A549 (cell line): ENCODE measurements at regions not wholly inside any gene's neighbourhood (a gene's known extent, or its start where the extent isn't known, plus 50 kb on each side); places are given as distances from the start of the nearest gene placed in this dataset.
A peak's percentile ranks its signal among the peaks of the same experiment; 100 is the strongest.

Experiments used
- ATAC-seq, 2 experiments: fragments of 200-7000 bp in 1 of 2; fragments of >200 bp in 1 of 2; cut with Nextera tagmentation in 1 of 2; cut with Tn5 transposase in 1 of 2; 3 replicates each; pipeline versions ENCODE4 v1.8.0 to v1.9.1; 2018 to 2020; ENCODE audit warnings: mild to moderate bottlenecking in 1 of 2, moderate library complexity in 1 of 2
- CTCF ChIA-PET: fragments of 300-600 bp; sonication (Branson Sonifier 250); formaldehyde crosslinking; extraction: SDS; loops from one replicate; lab custom pipeline; 2021; ENCODE audit warnings: antibody characterized with exemption, inconsistent platforms; lab: Yijun Ruan, JAX
- POLR2A ChIA-PET: fragments of 350-600 bp; formaldehyde crosslinking; extraction: SDS; loops from one replicate; lab custom pipeline; 2021; ENCODE audit warnings: antibody characterized with exemption, inconsistent platforms; lab: Yijun Ruan, JAX
- DNase-seq, 2 experiments: peaks; one replicate each; pipeline versions ENCODE4 v3.0.0 to v3.0.0-alpha.2; 2011 to 2016; ENCODE audit warnings: low read depth in 1 of 2, low spot score in 1 of 2
- FAIRE-seq: peaks from 2 replicates; lab custom pipeline; 2011; peaks lifted over from hg19 to GRCh38; lab: Jason Lieb, UNC
- H3K27ac ChIP-seq, 2 experiments: fragments of >200 bp; sonication (Bioruptor Twin); formaldehyde crosslinking; 3 replicates each; pipeline ENCODE4 v1.5.1; 2016 to 2017
- H3K4me1 ChIP-seq: fragments of >200 bp; sonication (Bioruptor Twin); formaldehyde crosslinking; 3 replicates; pipeline ENCODE4 v1.6.1; 2016
- H3K4me2 ChIP-seq: fragments of >200 bp; sonication (Bioruptor Twin); formaldehyde crosslinking; 3 replicates; pipeline ENCODE4 v1.6.1; 2016
- H3K4me3 ChIP-seq: fragments of >200 bp; sonication (Bioruptor Twin); formaldehyde crosslinking; 3 replicates; pipeline ENCODE4 v1.5.1; 2016
- H3K9me3 ChIP-seq: fragments of >200 bp; sonication (Bioruptor Twin); formaldehyde crosslinking; 3 replicates; pipeline ENCODE4 v1.6.1; 2016
- BHLHE40 ChIP-seq: IDR thresholded peaks from 2 replicates; pipeline ENCODE4 v1.6.1; 2012; ENCODE audit warnings: low read depth, low read length, inconsistent platforms
- CEBPB ChIP-seq, 2 experiments: fragments of >200 bp in 1 of 2; sonication (Bioruptor Twin) in 1 of 2; formaldehyde crosslinking in 1 of 2; IDR thresholded peaks; 2 replicates each; pipeline ENCODE4 v1.6.1; 2012 to 2016
- CHD4 ChIP-seq: fragments of 200-600 bp; sonication (generic); IDR thresholded peaks from 2 replicates; pipeline ENCODE4 v1.6.1; 2016; ENCODE audit warnings: antibody characterized with exemption, mild to moderate bottlenecking, borderline replicate concordance
- EHF ChIP-seq: fragments of 250-450 bp; sonication (Bioruptor Pico); IDR thresholded peaks from 2 replicates; pipeline ENCODE4 v1.5.0; 2020; ENCODE audit warnings: mild to moderate bottlenecking
- EP300 ChIP-seq, 2 experiments: fragments of >200 bp; sonication (Bioruptor Twin); formaldehyde crosslinking; IDR thresholded peaks; 2 replicates in 1 of 2; 3 replicates in 1 of 2; pipeline ENCODE4 v1.6.1; 2016 to 2017
- FOXS1 ChIP-seq: fragments of 250-450 bp; sonication (Bioruptor Pico); IDR thresholded peaks from 2 replicates; pipeline ENCODE4 v1.5.0; 2020; ENCODE audit warnings: mild to moderate bottlenecking, moderate library complexity
- HDAC2 ChIP-seq: fragments of 200-600 bp; sonication (generic); IDR thresholded peaks from 2 replicates; pipeline ENCODE4 v1.6.1; 2016
- HEYL ChIP-seq: fragments of 250-450 bp; sonication (Bioruptor Pico); IDR thresholded peaks from 2 replicates; pipeline ENCODE4 v1.8.0; 2021; ENCODE audit warnings: mild to moderate bottlenecking, moderate library complexity
- HOXB13 ChIP-seq: fragments of 250-450 bp; sonication (Bioruptor Pico); IDR thresholded peaks from 2 replicates; pipeline ENCODE4 v1.5.0; 2020; ENCODE audit warnings: low read depth, mild to moderate bottlenecking, moderate library complexity
- JUN ChIP-seq, 2 experiments: fragments of >200 bp; sonication (Bioruptor Twin); formaldehyde crosslinking; IDR thresholded peaks; 2 replicates in 1 of 2; 3 replicates in 1 of 2; pipeline ENCODE4 v1.6.1; 2016 to 2017
- KDM1A ChIP-seq: fragments of 200-600 bp; sonication (generic); IDR thresholded peaks from 2 replicates; pipeline ENCODE4 v1.6.1; 2016; ENCODE audit warnings: low read depth, mild to moderate bottlenecking
- KDM5A ChIP-seq: fragments of 200-600 bp; sonication (generic); IDR thresholded peaks from 2 replicates; pipeline ENCODE4 v1.6.1; 2016; ENCODE audit warnings: antibody characterized with exemption, mild to moderate bottlenecking
- MAZ ChIP-seq: fragments of 150-350 bp; IDR thresholded peaks from 2 replicates; pipeline ENCODE4 v1.6.1; 2014; ENCODE audit warnings: antibody characterized with exemption, low read depth, low read length, borderline replicate concordance
- MYC ChIP-seq: IDR thresholded peaks from 2 replicates; pipeline ENCODE4 v1.6.1; 2012; ENCODE audit warnings: mild to moderate bottlenecking, inconsistent platforms, low read length, improper control_type of control experiment, borderline replicate concordance
- NFE2L2 ChIP-seq: fragments of 150-350 bp; conservative IDR thresholded peaks from 2 replicates; pipeline ENCODE4 v1.6.1; 2014; ENCODE audit warnings: low read length
- NPAS2 ChIP-seq: fragments of 250-450 bp; sonication (Bioruptor Pico); IDR thresholded peaks from 2 replicates; pipeline ENCODE4 v1.8.0; 2022; ENCODE audit warnings: mild to moderate bottlenecking, moderate library complexity, borderline replicate concordance
- NR3C1 ChIP-seq: fragments of >200 bp; sonication (Bioruptor Twin); formaldehyde crosslinking; IDR thresholded peaks from 3 replicates; pipeline ENCODE4 v1.6.1; 2017
- PHF8 ChIP-seq: fragments of 200-600 bp; sonication (generic); IDR thresholded peaks from 2 replicates; pipeline ENCODE4 v1.6.1; 2016; ENCODE audit warnings: low read depth, mild to moderate bottlenecking, antibody characterized with exemption, moderate library complexity, borderline replicate concordance
- RAD21 ChIP-seq, 2 experiments: fragments of >200 bp in 1 of 2; sonication (Bioruptor Twin) in 1 of 2; formaldehyde crosslinking in 1 of 2; IDR thresholded peaks in 1 of 2; conservative IDR thresholded peaks in 1 of 2; 2 replicates in 1 of 2; 3 replicates in 1 of 2; pipeline ENCODE4 v1.6.1; 2012 to 2018; ENCODE audit warnings: inconsistent platforms in 1 of 2
- RCOR1 ChIP-seq: fragments of 150-350 bp; IDR thresholded peaks from 2 replicates; pipeline ENCODE4 v1.6.1; 2014; ENCODE audit warnings: antibody characterized with exemption, low read length, low read depth
- SMC3 ChIP-seq: fragments of >200 bp; sonication (Bioruptor Twin); formaldehyde crosslinking; IDR thresholded peaks from 3 replicates; pipeline ENCODE4 v1.6.1; 2018; ENCODE audit warnings: inconsistent platforms
- SREBF2 ChIP-seq: fragments of 450-650 bp; IDR thresholded peaks from 2 replicates; pipeline ENCODE4 v1.6.1; 2014; ENCODE audit warnings: mild to moderate bottlenecking, moderate library complexity
- TFCP2L1 ChIP-seq: fragments of 250-450 bp; sonication (Bioruptor Pico); IDR thresholded peaks from 2 replicates; pipeline ENCODE4 v1.5.0; 2021; ENCODE audit warnings: mild to moderate bottlenecking
- ZC3H11A ChIP-seq: fragments of 450-650 bp; IDR thresholded peaks from 2 replicates; pipeline ENCODE4 v1.6.1; 2014; ENCODE audit warnings: antibody characterized with exemption, mild to moderate bottlenecking
- WGBS: methylation state at CpG from one replicate; pipeline ENCODE4 v1.1.6; 2017; ENCODE audit errors: missing lambda C conversion rate; 5-methylcytosine and 5-hydroxymethylcytosine counted together
- TF ChIP-seq, protein P1 (sequence below): fragments of >200 bp; sonication (Bioruptor Twin); formaldehyde crosslinking; IDR thresholded peaks from 3 replicates; pipeline ENCODE4 v1.5.1; 2016
- TF ChIP-seq, protein P2 (sequence below): fragments of >200 bp; sonication (Bioruptor Twin); formaldehyde crosslinking; IDR thresholded peaks from 2 replicates; pipeline ENCODE4 v1.6.1; 2016

DNA sequence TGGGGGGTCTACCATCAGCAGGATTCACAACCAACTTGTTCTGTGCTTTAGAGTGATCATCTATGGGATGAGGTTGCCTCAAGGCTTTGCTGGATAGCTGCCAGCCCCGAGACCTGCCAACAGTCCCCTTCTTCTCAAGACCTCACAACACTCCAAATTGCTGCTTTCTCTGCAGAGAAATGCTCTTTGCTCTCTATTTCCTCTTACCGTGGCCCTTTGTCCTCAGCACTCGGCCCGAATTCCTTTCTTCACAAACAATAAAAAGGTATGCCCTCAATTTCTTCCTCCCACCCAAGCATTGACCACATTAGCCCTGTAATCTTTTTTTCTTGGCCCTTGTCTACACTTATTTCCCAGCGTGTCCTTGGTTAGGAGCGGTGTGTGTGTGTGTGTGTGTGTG is 147.4 kb upstream of the SNX19 start:
- CTCF ChIA-PET: interaction anchor here (0.7 to 3.1 kb wide), 14 partner anchors 8 to 625 kb away, joined by 3 to 27 read pairs (median 3); no protein-coding TSS in a partner anchor
- WGBS: 16% methylated on average over 6 of the region's 6 CpGs
- H3K4me2 ChIP-seq: no peak overlapping the region
- no peak for ATAC-seq
- POLR2A ChIA-PET: no interaction called here
- no peak overlapping the region for H3K27ac ChIP-seq
- FAIRE-seq: no peak
- H3K4me1 ChIP-seq: no peaks in the 10 kb centered on the region
- no peak overlapping the region for H3K4me3 ChIP-seq
- TF ChIP-seq NR3C1 (no peak), MYC (no peak), RCOR1 (no peak), HOXB13 (no peak), CEBPB (IDR thresholded peaks at IDR 0.05) (no peak)
- no peak for DNase-seq
- H3K9me3 ChIP-seq: no peaks in the 10 kb centered on the region

DNA sequence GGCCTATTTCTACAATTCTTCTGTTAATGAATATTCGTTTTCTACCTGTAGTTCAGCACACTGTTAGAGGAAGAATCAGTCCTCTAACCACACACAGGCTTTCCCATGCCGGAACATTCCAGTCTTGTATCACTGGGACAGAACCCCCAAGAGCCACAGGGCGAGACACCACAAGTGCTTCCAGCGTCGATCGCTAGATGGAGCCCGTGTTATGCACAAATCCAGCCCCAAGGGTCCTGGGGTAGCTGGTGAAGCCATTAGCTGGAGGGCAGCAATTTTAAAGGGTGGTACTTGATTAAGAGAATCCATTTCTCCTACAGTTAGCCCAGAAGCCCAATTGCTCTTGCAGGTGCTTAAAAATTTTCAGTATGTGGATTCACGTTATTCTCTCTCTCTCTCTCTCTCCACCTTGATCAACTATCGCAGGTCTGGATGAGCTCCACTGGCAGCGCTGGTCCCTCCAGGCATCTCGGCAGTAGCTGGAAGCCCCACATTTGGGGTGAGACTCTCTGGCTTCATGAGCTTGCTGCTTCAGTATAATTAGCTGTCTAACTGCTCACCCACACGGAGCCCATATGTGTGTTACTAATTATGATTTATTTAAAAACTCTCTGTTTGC is 148.2 kb upstream of the SNX19 start:
- no peak overlapping the region for H3K27ac ChIP-seq
- ATAC-seq (peak; percentile 81 to 94), FAIRE-seq (no peak), DNase-seq (peak; percentile 52 to 54)
- CTCF ChIA-PET: interaction anchor here (0.6 to 3.1 kb wide), 33 partner anchors 9 to 630 kb away, joined by 3 to 27 read pairs (median 4); partner anchors contain the start of gene SNX19
- WGBS: 8% methylated on average over 8 of the region's 12 CpGs
- no peak overlapping the region for H3K4me2 ChIP-seq
- POLR2A ChIA-PET: no interaction called here
- TF ChIP-seq PHF8 (no peak), TFCP2L1 (CRISPR knock-in tag) (no peak), NFE2L2 (no peak), JUN (IDR thresholded peaks at IDR 0.05) (no peak), SMC3 (peak; percentile 55), ZC3H11A (no peak), KDM1A (no peak), RAD21 (conservative IDR thresholded peaks at IDR 0.05 in 1 of 2, IDR thresholded peaks at IDR 0.05 in 1 of 2) (peak; percentile 77 to 82), NPAS2 (CRISPR knock-in tag) (no peak)
- TF ChIP-seq, protein P1, sequence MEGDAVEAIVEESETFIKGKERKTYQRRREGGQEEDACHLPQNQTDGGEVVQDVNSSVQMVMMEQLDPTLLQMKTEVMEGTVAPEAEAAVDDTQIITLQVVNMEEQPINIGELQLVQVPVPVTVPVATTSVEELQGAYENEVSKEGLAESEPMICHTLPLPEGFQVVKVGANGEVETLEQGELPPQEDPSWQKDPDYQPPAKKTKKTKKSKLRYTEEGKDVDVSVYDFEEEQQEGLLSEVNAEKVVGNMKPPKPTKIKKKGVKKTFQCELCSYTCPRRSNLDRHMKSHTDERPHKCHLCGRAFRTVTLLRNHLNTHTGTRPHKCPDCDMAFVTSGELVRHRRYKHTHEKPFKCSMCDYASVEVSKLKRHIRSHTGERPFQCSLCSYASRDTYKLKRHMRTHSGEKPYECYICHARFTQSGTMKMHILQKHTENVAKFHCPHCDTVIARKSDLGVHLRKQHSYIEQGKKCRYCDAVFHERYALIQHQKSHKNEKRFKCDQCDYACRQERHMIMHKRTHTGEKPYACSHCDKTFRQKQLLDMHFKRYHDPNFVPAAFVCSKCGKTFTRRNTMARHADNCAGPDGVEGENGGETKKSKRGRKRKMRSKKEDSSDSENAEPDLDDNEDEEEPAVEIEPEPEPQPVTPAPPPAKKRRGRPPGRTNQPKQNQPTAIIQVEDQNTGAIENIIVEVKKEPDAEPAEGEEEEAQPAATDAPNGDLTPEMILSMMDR: peak; percentile 72
- no peaks in the 10 kb centered on the region for H3K9me3 ChIP-seq
- no peak overlapping the region for H3K4me3 ChIP-seq
- no peaks in the 10 kb centered on the region for H3K4me1 ChIP-seq

DNA sequence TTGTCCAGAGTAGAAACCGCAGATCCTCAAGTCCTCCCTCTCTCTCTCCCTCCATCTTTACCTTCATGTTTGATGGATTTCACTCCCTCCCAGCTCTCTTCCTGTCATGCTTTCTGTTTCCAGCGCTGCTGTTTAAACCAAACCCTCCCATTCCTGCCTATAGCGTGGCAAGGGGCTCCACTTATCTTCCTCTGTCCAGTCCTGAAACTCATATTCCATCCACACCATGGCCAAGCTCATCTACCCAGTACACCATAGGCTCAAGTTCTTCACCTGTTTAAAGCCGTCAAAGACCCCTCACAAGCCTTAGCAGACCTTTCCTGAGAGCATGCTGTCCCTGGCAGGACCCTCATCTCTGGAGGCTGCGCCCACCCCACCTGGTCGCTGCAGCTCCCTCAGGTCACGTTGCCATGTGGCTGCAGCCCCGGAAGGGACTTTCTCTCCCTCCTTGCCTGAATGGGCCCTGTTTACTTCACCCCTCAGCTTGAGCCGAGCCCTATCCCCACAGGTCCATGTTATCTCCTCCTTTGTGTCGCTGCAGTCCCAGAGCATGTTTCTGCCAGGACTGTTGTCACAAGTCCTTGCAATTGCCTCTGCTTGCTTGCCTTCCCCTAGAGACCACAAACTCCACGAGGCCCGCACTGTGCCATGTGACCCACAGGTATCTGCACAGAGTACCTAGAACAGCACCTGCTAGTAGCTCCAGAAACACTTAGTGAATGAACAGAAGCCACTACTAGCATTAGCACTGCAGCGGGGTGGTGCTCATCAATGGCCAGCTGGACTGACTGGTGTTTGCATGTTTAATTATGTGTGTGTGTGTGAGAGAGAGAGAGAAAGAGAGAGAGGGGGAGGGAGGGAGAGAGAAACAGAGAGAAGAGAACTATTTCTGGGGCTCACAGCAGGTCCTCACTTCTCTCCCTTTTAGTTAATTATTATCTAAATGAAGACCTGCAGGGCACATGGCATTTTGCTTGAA is 149.4 kb upstream of the SNX19 start:
- TF ChIP-seq RAD21 (conservative IDR thresholded peaks at IDR 0.05 in 1 of 2, IDR thresholded peaks at IDR 0.05 in 1 of 2) (no peak), SREBF2 (no peak), HEYL (no peak), HDAC2 (no peak), MAZ (no peak), KDM5A (no peak), CHD4 (no peak), FOXS1 (CRISPR knock-in tag) (no peak), BHLHE40 (no peak), NPAS2 (CRISPR knock-in tag) (no peak), EP300 (IDR thresholded peaks at IDR 0.05) (no peak), EHF (CRISPR knock-in tag) (no peak)
- TF ChIP-seq, protein P1: no peak
- TF ChIP-seq, protein P2, sequence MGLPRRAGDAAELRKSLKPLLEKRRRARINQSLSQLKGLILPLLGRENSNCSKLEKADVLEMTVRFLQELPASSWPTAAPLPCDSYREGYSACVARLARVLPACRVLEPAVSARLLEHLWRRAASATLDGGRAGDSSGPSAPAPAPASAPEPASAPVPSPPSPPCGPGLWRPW: no peak
- DNase-seq (no peak), FAIRE-seq (no peak), ATAC-seq (no peak)
- POLR2A ChIA-PET: no interaction called here
- CTCF ChIA-PET: interaction anchor here (0.6 to 3.1 kb wide), 12 partner anchors 13 to 628 kb away, joined by 3 to 27 read pairs (median 4); no protein-coding TSS in a partner anchor
- Histone ChIP-seq H3K4me1 (no peaks in the 10 kb centered on the region), H3K27ac (no peak overlapping the region), H3K9me3 (no peaks in the 10 kb centered on the region), H3K4me3 (no peak overlapping the region), H3K4me2 (no peak overlapping the region)
- 16% methylated on average over 11 of the region's 13 CpGs for WGBS
